ENCODE measurements at regions not wholly inside any gene's neighbourhood (a gene's known extent, or its start where the extent isn't known, plus 50 kb on each side); places are given as distances from the start of the nearest gene placed in this dataset.

DNA sequence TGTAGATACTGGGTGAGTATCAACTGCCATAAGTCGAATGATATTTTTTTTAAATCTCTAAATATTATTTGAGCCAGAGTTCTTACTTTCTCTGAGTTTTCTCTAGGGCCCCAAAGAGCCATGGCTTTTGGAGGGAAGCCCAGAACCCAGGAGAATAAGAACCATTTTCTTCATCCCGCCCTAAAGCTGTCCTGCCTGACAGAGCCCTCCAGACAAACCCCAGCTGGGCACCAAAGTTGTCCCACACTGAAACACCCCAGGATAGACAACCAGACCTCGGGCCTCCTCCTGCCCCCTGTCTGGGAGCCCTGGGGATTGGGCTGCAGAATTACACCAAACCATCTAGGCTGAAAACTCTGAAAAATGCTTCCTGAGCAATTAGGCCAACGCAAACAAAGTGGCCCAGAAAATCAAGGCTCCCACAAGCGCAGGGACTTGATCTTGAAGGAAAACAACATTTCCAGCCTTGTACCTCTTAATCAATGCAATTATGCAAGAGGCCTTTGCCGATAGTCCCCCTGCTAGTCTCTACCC is 113.1 kb downstream of the RRAGC start:
- TF ChIP-seq CTCF (IDR thresholded peaks at IDR 0.05; ENCODE audit: insufficient read depth, low read length, poor library complexity, severe bottlenecking) (no peak), EZH2phosphoT487 (conservative IDR thresholded peaks at IDR 0.05; ENCODE audit: low read length) (no peak)
